ENCODE measurements at regions not wholly inside any gene's neighbourhood (a gene's known extent, or its start where the extent isn't known, plus 50 kb on each side); places are given as distances from the start of the nearest gene placed in this dataset.

GRCh38 chr5:6915574-6915973 is 202.3 kb downstream of the TENT4A start:
- no peak for DNase-seq (ENCODE audit: low read depth in 3 of 3)

GRCh38 chr5:6918255-6918654 is 205.0 kb downstream of the TENT4A start:
- no peak for DNase-seq (ENCODE audit: low read depth in 3 of 3)

- no peak for DNase-seq (ENCODE audit: low read depth in 3 of 3)
These were observed 207.5 kb downstream of the TENT4A start for GRCh38 chr5:6920628-6921256.

- DNase-seq (ENCODE audit: low read depth in 3 of 3): no peak
These were observed 213.3 kb downstream of the TENT4A start for GRCh38 chr5:6926491-6927038.

- no peak for DNase-seq (ENCODE audit: low read depth in 3 of 3)
These were observed 222.8 kb downstream of the TENT4A start for GRCh38 chr5:6936031-6936430.

- no peak for DNase-seq (ENCODE audit: low read depth in 3 of 3)
These were observed 224.4 kb downstream of the TENT4A start for GRCh38 chr5:6937677-6938076.

- no peak for DNase-seq (ENCODE audit: low read depth in 3 of 3)
These were observed 228.4 kb downstream of the TENT4A start for GRCh38 chr5:6941631-6942030.

- DNase-seq (ENCODE audit: low read depth in 3 of 3): no peak
These were observed 230.2 kb downstream of the TENT4A start for GRCh38 chr5:6943197-6944112.

GRCh38 chr5:6948562-6948961 is 235.3 kb downstream of the TENT4A start:
- no peak for DNase-seq (ENCODE audit: low read depth in 3 of 3)

- no peak for DNase-seq (ENCODE audit: low read depth in 3 of 3)
These were observed 236.0 kb downstream of the TENT4A start for GRCh38 chr5:6949230-6949629.

- DNase-seq (ENCODE audit: low read depth in 3 of 3): no peak
These were observed 237.0 kb downstream of the TENT4A start for GRCh38 chr5:6950250-6950649.

- DNase-seq (ENCODE audit: low read depth in 3 of 3): no peak
These were observed 237.6 kb downstream of the TENT4A start for GRCh38 chr5:6950860-6951259.

GRCh38 chr5:6961123-6961522 is 247.9 kb downstream of the TENT4A start:
- no peak for DNase-seq (ENCODE audit: low read depth in 3 of 3)

- DNase-seq (ENCODE audit: low read depth in 3 of 3): no peak
These were observed 248.8 kb downstream of the TENT4A start for GRCh38 chr5:6961837-6962635.

- no peak for DNase-seq (ENCODE audit: low read depth in 3 of 3)
These were observed 263.7 kb downstream of the TENT4A start for GRCh38 chr5:6976971-6977370.

- DNase-seq (ENCODE audit: low read depth in 3 of 3): no peak
These were observed 265.8 kb downstream of the TENT4A start for GRCh38 chr5:6979061-6979460.

- DNase-seq (ENCODE audit: low read depth in 3 of 3): no peak
These were observed 276.0 kb downstream of the TENT4A start for GRCh38 chr5:6989230-6989629.

GRCh38 chr5:6994097-6994496 is 280.9 kb downstream of the TENT4A start:
- no peak for DNase-seq (ENCODE audit: low read depth in 3 of 3)

- no peak for DNase-seq (ENCODE audit: low read depth in 3 of 3)
These were observed 281.9 kb downstream of the TENT4A start for GRCh38 chr5:6995115-6995514.

GRCh38 chr5:7000310-7000709 is 287.1 kb downstream of the TENT4A start:
- no peak for DNase-seq (ENCODE audit: low read depth in 3 of 3)

GRCh38 chr5:7010591-7010990 is 297.4 kb downstream of the TENT4A start:
- DNase-seq (ENCODE audit: low read depth in 3 of 3): no peak

GRCh38 chr5:7012057-7012456 is 298.8 kb downstream of the TENT4A start:
- no peak for DNase-seq (ENCODE audit: low read depth in 3 of 3)
